Natural killer cell (primary cell): ENCODE measurements at regions not wholly inside any gene's neighbourhood (a gene's known extent, or its start where the extent isn't known, plus 50 kb on each side); places are given as distances from the start of the nearest gene placed in this dataset.

ENCODE experiments used
- ATAC-seq, 3 donors: fragments of 150-1000 bp in 2 of 3; fragments of 200-7000 bp in 1 of 3; cut with Tn5 transposase; 1 replicate in 1 of 3; 2 replicates in 2 of 3; pipeline ENCODE4 v1.10.0; 2021; ENCODE audit warnings: mild to moderate bottlenecking in 2 of 3, moderate library complexity in 2 of 3
- DNase-seq, 2 donors: peaks; one replicate each; pipeline versions ENCODE4 v3.0.0 to v3.0.0-alpha.2; 2013 to 2021; ENCODE audit warnings: mixed read lengths in 1 of 2
- H3K27ac ChIP-seq: one replicate; pipeline ENCODE4 v1.5.1; 2013; ENCODE audit warnings: mild to moderate bottlenecking, low read length
- H3K27me3 ChIP-seq: one replicate; pipeline ENCODE4 v1.6.1; 2013; ENCODE audit warnings: low read length; ENCODE audit not compliant: control insufficient read depth, insufficient read depth
- H3K36me3 ChIP-seq: one replicate; pipeline ENCODE4 v1.6.1; 2013; ENCODE audit warnings: low read length; ENCODE audit not compliant: control insufficient read depth, insufficient read depth
- H3K4me1 ChIP-seq: one replicate; pipeline ENCODE4 v1.6.1; 2013; ENCODE audit warnings: low read length; ENCODE audit not compliant: control insufficient read depth, insufficient read depth
- H3K4me3 ChIP-seq: one replicate; pipeline ENCODE4 v1.5.1; 2013; ENCODE audit warnings: low read length
- H3K9me3 ChIP-seq: one replicate; pipeline ENCODE4 v1.6.1; 2013; ENCODE audit warnings: low read length; ENCODE audit not compliant: control insufficient read depth, insufficient read depth
- H3K27ac Mint-ChIP-seq, 2 donors: one replicate each; pipeline ENCODE4 v1.8.0; 2022; ENCODE audit warnings: mild to moderate bottlenecking in 2 of 2, mixed read lengths in 2 of 2, moderate library complexity in 1 of 2
- H3K27me3 Mint-ChIP-seq, 2 donors: one replicate each; pipeline ENCODE4 v1.8.0; 2022; ENCODE audit warnings: low read depth in 2 of 2, mixed read lengths in 2 of 2
- H3K36me3 Mint-ChIP-seq: one replicate; pipeline ENCODE4 v1.8.0; 2022; ENCODE audit warnings: mixed read lengths
- H3K4me1 Mint-ChIP-seq, 2 donors: one replicate each; pipeline ENCODE4 v1.8.0; 2022; ENCODE audit warnings: mixed read lengths in 2 of 2
- H3K4me3 Mint-ChIP-seq: one replicate; pipeline ENCODE4 v1.8.0; 2022; ENCODE audit warnings: mild to moderate bottlenecking, moderate library complexity, mixed read lengths
- H3K9me3 Mint-ChIP-seq, 2 donors: one replicate each; pipeline ENCODE4 v1.8.0; 2022; ENCODE audit warnings: mixed read lengths in 2 of 2
- WGBS: methylation state at CpG from one replicate; pipeline ENCODE4 v1.1.7; 2013; ENCODE audit warnings: missing lambda C conversion rate; ENCODE audit not compliant: insufficient coverage; 5-methylcytosine and 5-hydroxymethylcytosine counted together
- intact Hi-C: fragments of 100-400 bp; cut with micrococcal nuclease; formaldehyde crosslinking; loops from one replicate; pipeline ENCODE4 v1.14.2; 2022
- TF ChIP-seq, protein P1 (sequence below): fragments of 200-600 bp; IDR thresholded peaks from one replicate; pipeline ENCODE4 v1.8.0; 2022; ENCODE audit warnings: antibody characterized with exemption

DNA sequence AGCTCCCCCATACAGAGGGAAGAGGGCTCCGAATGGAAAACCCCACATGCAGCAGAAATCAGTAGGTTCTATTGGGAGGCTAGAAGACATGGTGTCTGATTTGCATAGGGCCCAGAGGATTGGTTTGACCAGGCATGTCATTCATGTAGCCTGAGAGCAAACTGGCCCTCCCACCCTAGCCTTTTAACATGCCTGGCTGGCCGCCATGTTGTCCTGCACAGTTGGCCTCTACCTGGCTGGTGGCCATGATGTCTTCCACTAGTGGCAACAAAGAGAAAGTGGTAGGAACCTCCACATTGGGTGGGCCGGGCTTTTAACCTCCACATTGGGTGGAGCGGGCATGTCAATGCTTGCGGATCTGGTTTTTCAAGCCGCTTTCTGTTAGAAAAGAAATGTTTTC is 312.1 kb downstream of the TAFA4 start:
- WGBS: 91% methylated on average over 6 of the region's 6 CpGs

DNA sequence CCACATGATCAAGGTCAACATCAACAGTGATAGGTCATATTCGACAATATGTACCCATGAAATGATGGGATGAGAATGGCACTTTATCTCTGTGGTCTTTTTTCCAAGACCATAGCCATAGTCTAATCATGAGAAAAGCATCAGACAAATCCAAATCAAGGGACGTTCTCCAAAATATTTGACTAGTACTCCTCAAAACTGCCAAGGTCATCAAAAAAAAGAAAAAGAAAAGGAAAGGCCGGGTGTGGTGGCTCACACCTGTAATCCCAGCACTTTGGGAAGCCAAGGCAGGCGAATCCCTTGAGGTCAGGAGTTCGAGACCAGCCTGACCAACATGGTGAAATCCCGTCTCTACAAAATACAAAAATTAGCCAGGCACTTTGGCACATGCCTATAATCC is 318.3 kb downstream of the TAFA4 start:
- Mint-ChIP-seq H3K4me1 (no peaks in the 10 kb centered on the region), H3K27me3 (no peaks in the 10 kb centered on the region), H3K4me3 (no peak overlapping the region), H3K36me3 (no peaks in the 10 kb centered on the region), H3K9me3 (peaks cover 8 to 16% of the 10 kb centered on the region in 2 donors), H3K27ac (no peak overlapping the region)
- ATAC-seq (no peak), DNase-seq (no peak)
- Histone ChIP-seq H3K9me3 (no peaks in the 10 kb centered on the region), H3K4me3 (no peak overlapping the region), H3K27ac (no peak overlapping the region), H3K36me3 (no peaks in the 10 kb centered on the region), H3K27me3 (no peaks in the 10 kb centered on the region), H3K4me1 (no peaks in the 10 kb centered on the region)
- intact Hi-C loops: no loop called here
- 88% methylated on average over 5 of the region's 6 CpGs for WGBS
- TF ChIP-seq, protein P1, sequence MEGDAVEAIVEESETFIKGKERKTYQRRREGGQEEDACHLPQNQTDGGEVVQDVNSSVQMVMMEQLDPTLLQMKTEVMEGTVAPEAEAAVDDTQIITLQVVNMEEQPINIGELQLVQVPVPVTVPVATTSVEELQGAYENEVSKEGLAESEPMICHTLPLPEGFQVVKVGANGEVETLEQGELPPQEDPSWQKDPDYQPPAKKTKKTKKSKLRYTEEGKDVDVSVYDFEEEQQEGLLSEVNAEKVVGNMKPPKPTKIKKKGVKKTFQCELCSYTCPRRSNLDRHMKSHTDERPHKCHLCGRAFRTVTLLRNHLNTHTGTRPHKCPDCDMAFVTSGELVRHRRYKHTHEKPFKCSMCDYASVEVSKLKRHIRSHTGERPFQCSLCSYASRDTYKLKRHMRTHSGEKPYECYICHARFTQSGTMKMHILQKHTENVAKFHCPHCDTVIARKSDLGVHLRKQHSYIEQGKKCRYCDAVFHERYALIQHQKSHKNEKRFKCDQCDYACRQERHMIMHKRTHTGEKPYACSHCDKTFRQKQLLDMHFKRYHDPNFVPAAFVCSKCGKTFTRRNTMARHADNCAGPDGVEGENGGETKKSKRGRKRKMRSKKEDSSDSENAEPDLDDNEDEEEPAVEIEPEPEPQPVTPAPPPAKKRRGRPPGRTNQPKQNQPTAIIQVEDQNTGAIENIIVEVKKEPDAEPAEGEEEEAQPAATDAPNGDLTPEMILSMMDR: no peak

More for the DNA sequence above, 312.1 kb downstream of the TAFA4 start:
- ATAC-seq (no peak), DNase-seq (no peak)
- H3K36me3 Mint-ChIP-seq: peaks cover 7% of the 10 kb centered on the region
- Histone ChIP-seq H3K27me3 (no peaks in the 10 kb centered on the region), H3K27ac (no peak overlapping the region), H3K36me3 (no peaks in the 10 kb centered on the region), H3K4me3 (no peak overlapping the region), H3K4me1 (no peaks in the 10 kb centered on the region), H3K9me3 (no peaks in the 10 kb centered on the region)
- H3K4me1 Mint-ChIP-seq: no peaks in the 10 kb centered on the region
- no peak overlapping the region for H3K4me3 Mint-ChIP-seq
- TF ChIP-seq, protein P1: no peak
- H3K27ac Mint-ChIP-seq: no peak overlapping the region
- intact Hi-C loops: no loop called here
- H3K9me3 Mint-ChIP-seq: peaks cover 3 to 7% of the 10 kb centered on the region in 2 donors
- no peaks in the 10 kb centered on the region for H3K27me3 Mint-ChIP-seq

DNA sequence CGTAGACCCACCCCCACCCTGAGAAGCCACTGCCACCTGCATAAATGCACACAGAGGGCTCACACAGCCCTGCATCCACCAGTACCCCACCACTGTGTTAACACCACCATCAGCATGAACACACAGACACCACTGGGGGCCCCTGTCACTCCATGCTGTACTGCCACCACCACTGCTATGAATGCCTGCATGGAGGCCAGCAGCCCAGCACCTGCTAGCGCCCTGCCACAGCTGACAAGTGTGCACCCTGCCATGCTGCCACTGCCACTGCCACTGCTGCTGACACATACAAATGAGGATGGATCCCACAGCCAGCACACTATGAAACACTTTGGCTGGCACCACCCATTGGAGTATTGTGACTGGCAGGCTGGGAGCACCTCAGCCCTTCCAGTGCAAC is 361.0 kb downstream of the TAFA4 start:
- ATAC-seq: no peak
- 69% methylated on average over 2 of the region's 2 CpGs for WGBS
- intact Hi-C loops: no loop called here

DNA sequence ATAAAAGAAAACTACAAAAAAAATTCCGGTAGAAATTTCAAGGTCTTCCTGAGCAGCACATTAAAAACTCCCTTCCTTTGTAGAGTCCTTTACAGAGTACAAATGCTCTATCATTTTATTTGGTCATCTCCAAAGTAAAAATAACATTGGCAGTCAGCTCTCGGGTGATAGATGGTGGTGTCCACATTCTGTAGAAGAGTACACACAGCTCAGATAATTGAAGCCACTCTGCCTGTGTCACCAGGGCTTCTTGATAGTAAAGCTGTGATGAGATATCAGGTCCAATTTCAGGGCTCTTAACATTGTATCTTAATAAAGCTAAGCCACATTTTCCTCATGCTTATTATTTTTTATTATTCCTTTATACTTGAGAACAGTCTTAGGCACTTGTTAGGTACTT is 371.6 kb downstream of the TAFA4 start:
- intact Hi-C loops: no loop called here
- no peak overlapping the region for H3K4me3 Mint-ChIP-seq
- no peaks in the 10 kb centered on the region for H3K9me3 ChIP-seq
- H3K27ac ChIP-seq: no peak overlapping the region
- H3K27ac Mint-ChIP-seq: no peak overlapping the region
- TF ChIP-seq, protein P1: no peak
- no peaks in the 10 kb centered on the region for H3K36me3 Mint-ChIP-seq
- H3K9me3 Mint-ChIP-seq: peaks cover 1 to 3% of the 10 kb centered on the region in 2 donors
- H3K4me1 ChIP-seq: no peaks in the 10 kb centered on the region
- H3K36me3 ChIP-seq: no peaks in the 10 kb centered on the region
- ATAC-seq (no peak), DNase-seq (no peak)
- no peak overlapping the region for H3K4me3 ChIP-seq
- no peaks in the 10 kb centered on the region for H3K27me3 Mint-ChIP-seq
- WGBS: 90% methylated on average over 2 of the region's 2 CpGs
- no peaks in the 10 kb centered on the region for H3K4me1 Mint-ChIP-seq
- no peaks in the 10 kb centered on the region for H3K27me3 ChIP-seq

More for the DNA sequence above, 361.0 kb downstream of the TAFA4 start:
- H3K27ac ChIP-seq: no peak overlapping the region
- H3K4me1 ChIP-seq: no peaks in the 10 kb centered on the region
- H3K4me1 Mint-ChIP-seq: no peaks in the 10 kb centered on the region
- H3K4me3 ChIP-seq: no peak overlapping the region
- no peaks in the 10 kb centered on the region for H3K27me3 ChIP-seq
- no peak for DNase-seq
- H3K9me3 ChIP-seq: no peaks in the 10 kb centered on the region
- no peaks in the 10 kb centered on the region for H3K36me3 ChIP-seq
- no peaks in the 10 kb centered on the region for H3K27me3 Mint-ChIP-seq
- H3K4me3 Mint-ChIP-seq: no peak overlapping the region
- TF ChIP-seq, protein P1: no peak
- H3K27ac Mint-ChIP-seq: no peak overlapping the region
- peaks cover 8% of the 10 kb centered on the region for H3K36me3 Mint-ChIP-seq
- H3K9me3 Mint-ChIP-seq: peaks cover 13 to 14% of the 10 kb centered on the region in 2 donors
